Gastrocnemius medialis (tissue), 4 donors: ENCODE measurements at regions not wholly inside any gene's neighbourhood (a gene's known extent, or its start where the extent isn't known, plus 50 kb on each side); places are given as distances from the start of the nearest gene placed in this dataset.

Source experiments
- ATAC-seq, 2 donors: fragments of 150-250 bp; one replicate each; pipeline ENCODE4 v1.9.1; 2016
- DNase-seq, 2 donors: peaks; one replicate each; pipeline ENCODE4 v3.0.0-alpha.2; 2019
- H3K27ac ChIP-seq, 4 donors: fragments of 200-600 bp; sonication (generic); 1 replicate in 1 of 4; 2 replicates in 3 of 4; pipeline ENCODE4 v1.5.1; 2016 to 2018; ENCODE audit warnings: mild to moderate bottlenecking in 2 of 4, moderate library complexity in 1 of 4
- H3K27me3 ChIP-seq, 3 donors: fragments of 200-600 bp; sonication (generic) in 2 of 3; 1 replicate in 1 of 3; 2 replicates in 2 of 3; pipeline versions ENCODE4 v1.5.1 to v1.6.0; 2016 to 2019; ENCODE audit warnings: mild to moderate bottlenecking in 1 of 3, moderate library complexity in 1 of 3
- H3K36me3 ChIP-seq, 2 donors: fragments of 200-600 bp; sonication (generic) in 1 of 2; one replicate each; pipeline ENCODE4 v1.5.1; 2017 to 2018
- H3K4me1 ChIP-seq, 2 donors: fragments of 200-600 bp; sonication (generic) in 1 of 2; one replicate each; pipeline ENCODE4 v1.5.1; 2016 to 2017; ENCODE audit warnings: mild to moderate bottlenecking in 2 of 2
- H3K4me3 ChIP-seq, 4 donors: fragments of 200-600 bp; sonication (generic) in 3 of 4; 1 replicate in 1 of 4; 2 replicates in 3 of 4; pipeline ENCODE4 v1.5.1; 2016 to 2019; ENCODE audit warnings: mild to moderate bottlenecking in 2 of 4
- H3K9me3 ChIP-seq, 3 donors: fragments of 200-600 bp; sonication (generic) in 2 of 3; 1 replicate in 1 of 3; 2 replicates in 2 of 3; pipeline ENCODE4 v1.5.1; 2016 to 2019
- POLR2A ChIP-seq, 2 donors: fragments of 450-650 bp; IDR thresholded peaks; one replicate each; pipeline ENCODE4 v1.6.1; 2017; ENCODE audit warnings: antibody characterized with exemption in 2 of 2, mild to moderate bottlenecking in 2 of 2, moderate library complexity in 2 of 2
- in situ Hi-C, 4 donors: fragments of 200-750 bp; cut with MboI; loops; one replicate each; pipeline versions ENCODE4 v1.15.0 to v1.8.0; 2017; ENCODE audit warnings: low sequenced_read_pairs in 4 of 4
- intact Hi-C: fragments of 100-400 bp; cut with DNase I; formaldehyde crosslinking; loops from one replicate; pipeline ENCODE4 v1.15.1; 2023; ENCODE audit warnings: low total_unique reads
- TF ChIP-seq, protein P1 (sequence below), 5 experiments: fragments of 450-650 bp in 3 of 5; fragments of 200-600 bp in 2 of 5; sonication (generic) in 2 of 5; IDR thresholded peaks in 4 of 5; conservative IDR thresholded peaks in 1 of 5; 1 replicate in 4 of 5; 2 replicates in 1 of 5; pipeline ENCODE4 v1.5.1; 2016 to 2019; ENCODE audit warnings: antibody characterized with exemption in 5 of 5, mild to moderate bottlenecking in 3 of 5, moderate library complexity in 3 of 5

- Histone ChIP-seq H3K27me3 (no peaks in the 10 kb centered on the region), H3K4me1 (no peaks in the 10 kb centered on the region), H3K9me3 (no peaks in the 10 kb centered on the region), H3K4me3 (no peak overlapping the region), H3K36me3 (no peaks in the 10 kb centered on the region), H3K27ac (no peak overlapping the region)
- no peak for ATAC-seq
- TF ChIP-seq POLR2A (IDR thresholded peaks at IDR 0.05), result no peak
- TF ChIP-seq, protein P1, sequence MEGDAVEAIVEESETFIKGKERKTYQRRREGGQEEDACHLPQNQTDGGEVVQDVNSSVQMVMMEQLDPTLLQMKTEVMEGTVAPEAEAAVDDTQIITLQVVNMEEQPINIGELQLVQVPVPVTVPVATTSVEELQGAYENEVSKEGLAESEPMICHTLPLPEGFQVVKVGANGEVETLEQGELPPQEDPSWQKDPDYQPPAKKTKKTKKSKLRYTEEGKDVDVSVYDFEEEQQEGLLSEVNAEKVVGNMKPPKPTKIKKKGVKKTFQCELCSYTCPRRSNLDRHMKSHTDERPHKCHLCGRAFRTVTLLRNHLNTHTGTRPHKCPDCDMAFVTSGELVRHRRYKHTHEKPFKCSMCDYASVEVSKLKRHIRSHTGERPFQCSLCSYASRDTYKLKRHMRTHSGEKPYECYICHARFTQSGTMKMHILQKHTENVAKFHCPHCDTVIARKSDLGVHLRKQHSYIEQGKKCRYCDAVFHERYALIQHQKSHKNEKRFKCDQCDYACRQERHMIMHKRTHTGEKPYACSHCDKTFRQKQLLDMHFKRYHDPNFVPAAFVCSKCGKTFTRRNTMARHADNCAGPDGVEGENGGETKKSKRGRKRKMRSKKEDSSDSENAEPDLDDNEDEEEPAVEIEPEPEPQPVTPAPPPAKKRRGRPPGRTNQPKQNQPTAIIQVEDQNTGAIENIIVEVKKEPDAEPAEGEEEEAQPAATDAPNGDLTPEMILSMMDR (IDR thresholded peaks at IDR 0.05 in 4 of 5, conservative IDR thresholded peaks at IDR 0.05 in 1 of 5), result no peak
- DNase-seq, result no peak
- intact Hi-C loops (no loop called here), in situ Hi-C loops (no loop called here)
Observed at GRCh38 chr7:41205600-41205999, 497.3 kb downstream of the INHBA start.

GRCh38 chr7:41203542-41203941 lies 499.3 kb downstream of the INHBA start:
- TF ChIP-seq, protein P1 (IDR thresholded peaks at IDR 0.05 in 4 of 5, conservative IDR thresholded peaks at IDR 0.05 in 1 of 5), result no peak
- no peak for TF ChIP-seq POLR2A (IDR thresholded peaks at IDR 0.05)
- DNase-seq (no peak), ATAC-seq (no peak)
- H3K4me3 ChIP-seq, result no peak overlapping the region
- in situ Hi-C loops (no loop called here), intact Hi-C loops (no loop called here)
- H3K27ac ChIP-seq, result no peak overlapping the region
- no peaks in the 10 kb centered on the region for H3K9me3 ChIP-seq
- H3K4me1 ChIP-seq, result no peaks in the 10 kb centered on the region
- H3K36me3 ChIP-seq, result no peaks in the 10 kb centered on the region
- H3K27me3 ChIP-seq, result no peaks in the 10 kb centered on the region

GRCh38 chr7:41201021-41201420 lies 501.9 kb downstream of the INHBA start:
- Histone ChIP-seq H3K4me1 (no peaks in the 10 kb centered on the region), H3K4me3 (no peak overlapping the region), H3K27me3 (no peaks in the 10 kb centered on the region), H3K9me3 (no peaks in the 10 kb centered on the region), H3K36me3 (no peaks in the 10 kb centered on the region), H3K27ac (no peak overlapping the region)
- intact Hi-C loops (no loop called here), in situ Hi-C loops (no loop called here)
- DNase-seq (no peak), ATAC-seq (no peak)
- TF ChIP-seq, protein P1 (IDR thresholded peaks at IDR 0.05 in 4 of 5, conservative IDR thresholded peaks at IDR 0.05 in 1 of 5), result no peak
- TF ChIP-seq POLR2A (IDR thresholded peaks at IDR 0.05), result no peak

- intact Hi-C loops, result loop anchor here (2.0 kb wide), 1 partner anchor 38 kb away; no protein-coding TSS in a partner anchor
- Histone ChIP-seq H3K27ac (no peak overlapping the region), H3K9me3 (no peaks in the 10 kb centered on the region), H3K4me3 (no peak overlapping the region), H3K4me1 (no peaks in the 10 kb centered on the region), H3K27me3 (no peaks in the 10 kb centered on the region), H3K36me3 (no peaks in the 10 kb centered on the region)
- ATAC-seq, result no peak
- in situ Hi-C loops, result no loop called here
- no peak for DNase-seq
- no peak for TF ChIP-seq POLR2A (IDR thresholded peaks at IDR 0.05)
- TF ChIP-seq, protein P1 (IDR thresholded peaks at IDR 0.05 in 4 of 5, conservative IDR thresholded peaks at IDR 0.05 in 1 of 5), result no peak
Observed at GRCh38 chr7:41199136-41199535, 503.8 kb downstream of the INHBA start.

DNA sequence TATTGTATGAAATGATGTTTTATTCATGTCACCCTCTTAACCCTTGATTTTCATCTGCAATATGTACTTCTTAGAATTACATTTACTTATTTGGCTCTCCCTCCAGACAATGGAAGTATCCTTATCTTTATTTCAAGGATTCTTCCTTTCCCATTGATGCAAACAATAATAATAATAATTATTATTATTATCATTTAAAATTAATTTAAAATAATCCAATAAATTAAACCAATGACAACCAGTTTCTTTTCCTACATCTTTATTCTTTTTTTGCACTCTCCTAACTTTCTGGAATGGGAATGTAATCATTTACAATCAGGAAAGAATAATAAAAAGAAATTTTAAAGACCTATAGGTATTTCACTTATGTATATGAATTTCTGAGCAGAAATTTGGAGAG lies 504.4 kb downstream of the INHBA start:
- TF ChIP-seq, protein P1 (IDR thresholded peaks at IDR 0.05 in 4 of 5, conservative IDR thresholded peaks at IDR 0.05 in 1 of 5), result no peak
- H3K4me3 ChIP-seq, result no peak overlapping the region
- H3K27ac ChIP-seq, result no peak overlapping the region
- H3K36me3 ChIP-seq, result no peaks in the 10 kb centered on the region
- no peak for DNase-seq
- in situ Hi-C loops (no loop called here), intact Hi-C loops (loop anchor here (2.0 kb wide), 1 partner anchor 38 kb away; no protein-coding TSS in a partner anchor)
- no peaks in the 10 kb centered on the region for H3K27me3 ChIP-seq
- H3K4me1 ChIP-seq, result no peaks in the 10 kb centered on the region
- H3K9me3 ChIP-seq, result no peaks in the 10 kb centered on the region
- no peak for ATAC-seq
